Ovary (tissue), 3 donors: ENCODE measurements at regions not wholly inside any gene's neighbourhood (a gene's known extent, or its start where the extent isn't known, plus 50 kb on each side); places are given as distances from the start of the nearest gene placed in this dataset.

Source experiments
- POLR2A ChIP-seq: fragments of 450-650 bp; IDR thresholded peaks from one replicate; pipeline ENCODE4 v1.6.1; 2017; ENCODE audit warnings: antibody characterized with exemption, mild to moderate bottlenecking, moderate library complexity
- TF ChIP-seq, protein P1 (sequence below), 3 donors: fragments of 450-650 bp in 2 of 3; fragments of 200-600 bp in 1 of 3; IDR thresholded peaks; one replicate each; pipeline versions ENCODE4 v1.5.1 to v1.8.0; 2016 to 2022; ENCODE audit warnings: antibody characterized with exemption in 3 of 3, mild to moderate bottlenecking in 1 of 3
- donor health status: DM: no; HTN: no; CAD: no.

GRCh38 chr5:86008293-86008692 lies 609.4 kb upstream of the COX7C start:
- TF ChIP-seq, protein P1, sequence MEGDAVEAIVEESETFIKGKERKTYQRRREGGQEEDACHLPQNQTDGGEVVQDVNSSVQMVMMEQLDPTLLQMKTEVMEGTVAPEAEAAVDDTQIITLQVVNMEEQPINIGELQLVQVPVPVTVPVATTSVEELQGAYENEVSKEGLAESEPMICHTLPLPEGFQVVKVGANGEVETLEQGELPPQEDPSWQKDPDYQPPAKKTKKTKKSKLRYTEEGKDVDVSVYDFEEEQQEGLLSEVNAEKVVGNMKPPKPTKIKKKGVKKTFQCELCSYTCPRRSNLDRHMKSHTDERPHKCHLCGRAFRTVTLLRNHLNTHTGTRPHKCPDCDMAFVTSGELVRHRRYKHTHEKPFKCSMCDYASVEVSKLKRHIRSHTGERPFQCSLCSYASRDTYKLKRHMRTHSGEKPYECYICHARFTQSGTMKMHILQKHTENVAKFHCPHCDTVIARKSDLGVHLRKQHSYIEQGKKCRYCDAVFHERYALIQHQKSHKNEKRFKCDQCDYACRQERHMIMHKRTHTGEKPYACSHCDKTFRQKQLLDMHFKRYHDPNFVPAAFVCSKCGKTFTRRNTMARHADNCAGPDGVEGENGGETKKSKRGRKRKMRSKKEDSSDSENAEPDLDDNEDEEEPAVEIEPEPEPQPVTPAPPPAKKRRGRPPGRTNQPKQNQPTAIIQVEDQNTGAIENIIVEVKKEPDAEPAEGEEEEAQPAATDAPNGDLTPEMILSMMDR (IDR thresholded peaks at IDR 0.05), result no peak
- TF ChIP-seq POLR2A, result no peak
